Fibroblast of villous mesenchyme (primary cell): ENCODE measurements at regions not wholly inside any gene's neighbourhood (a gene's known extent, or its start where the extent isn't known, plus 50 kb on each side); places are given as distances from the start of the nearest gene placed in this dataset.

ENCODE experiments used
- DNase-seq: peaks from one replicate; pipeline ENCODE4 v3.0.0-alpha.2; 2010; ENCODE audit warnings: low read depth
- H3K4me3 ChIP-seq: 2 replicates; pipeline ENCODE4 v1.5.1; 2011; ENCODE audit warnings: low read depth, mild to moderate bottlenecking, low read length
- CTCF ChIP-seq: IDR thresholded peaks from 2 replicates; pipeline ENCODE4 v1.5.1; 2012; ENCODE audit warnings: low read depth, mild to moderate bottlenecking, low read length; ENCODE audit not compliant: insufficient read depth

DNA sequence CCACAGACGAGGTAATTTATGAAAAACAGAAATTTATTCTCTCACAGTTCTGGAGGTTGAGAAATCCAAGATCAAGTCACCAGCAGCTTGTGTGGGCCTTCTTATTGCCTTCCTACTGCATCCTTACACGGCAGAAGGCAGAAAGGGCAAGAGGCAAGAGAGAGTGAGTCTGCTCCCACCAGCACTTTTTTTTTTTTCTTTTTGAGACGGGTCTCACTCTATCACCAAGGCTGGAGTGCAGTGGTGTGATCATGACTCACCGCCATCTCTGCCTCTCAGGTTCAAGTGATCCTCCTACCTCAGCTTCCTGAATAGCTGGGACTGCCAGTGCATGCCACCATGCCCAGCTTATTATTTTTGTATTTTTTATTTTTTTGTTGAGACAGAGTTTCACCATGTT lies 78.5 kb upstream of the HK2 start:
- no peak for DNase-seq
- TF ChIP-seq CTCF = no peak
- H3K4me3 ChIP-seq = no peak overlapping the region

DNA sequence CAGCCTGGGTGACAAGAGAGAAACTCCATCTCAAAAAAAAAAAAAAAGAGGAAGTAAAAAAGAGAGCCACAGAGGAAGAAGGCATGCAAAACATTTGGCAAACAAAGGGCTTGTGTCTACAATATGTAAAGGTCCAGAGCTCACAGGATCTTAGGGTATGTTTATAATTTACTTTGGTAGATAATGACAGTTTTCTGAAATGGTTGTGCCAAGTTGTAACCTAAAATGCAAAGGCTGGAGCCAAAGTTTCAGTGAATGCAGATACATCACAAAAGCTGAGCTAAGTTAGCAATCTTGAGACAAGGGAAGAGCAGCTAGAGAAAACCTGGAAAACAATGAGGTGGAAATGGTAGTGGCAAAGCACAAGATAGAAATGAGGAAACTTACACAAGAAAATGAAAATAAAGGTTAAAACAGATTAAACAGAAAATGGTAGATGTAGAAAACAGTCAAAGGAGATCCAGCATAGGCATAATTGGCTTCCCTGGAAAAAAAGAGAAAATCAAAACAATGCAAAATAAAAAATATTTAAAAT lies 77.5 kb upstream of the HK2 start:
- DNase-seq = peak; percentile 26
- no peak for TF ChIP-seq CTCF
- H3K4me3 ChIP-seq = no peak overlapping the region

DNA sequence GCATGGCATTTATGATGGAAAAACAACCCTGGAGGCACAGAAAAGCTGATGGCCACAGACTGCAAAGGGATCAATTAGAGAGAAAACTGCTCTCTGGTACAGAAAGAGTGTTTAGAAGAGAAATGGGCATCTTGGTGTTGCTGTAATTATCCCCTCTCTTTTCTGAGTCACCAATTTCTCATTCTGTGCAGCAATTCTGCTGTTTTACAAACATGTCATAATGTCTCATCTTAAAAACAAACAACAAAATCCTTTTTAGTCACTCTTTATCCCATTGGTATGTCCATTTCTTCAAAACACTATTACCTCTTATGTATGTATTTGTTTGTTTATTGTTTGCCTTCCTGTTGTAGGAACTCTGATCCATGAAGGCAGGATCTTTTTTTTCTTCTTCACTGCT lies 73.9 kb upstream of the HK2 start:
- peak; percentile 29 for DNase-seq
- no peak for TF ChIP-seq CTCF
- no peak overlapping the region for H3K4me3 ChIP-seq

- no peak overlapping the region for H3K4me3 ChIP-seq
- TF ChIP-seq CTCF = no peak
- no peak for DNase-seq
Measured at GRCh38 chr2:74760875-74761630, 72.9 kb upstream of the HK2 start.

DNA sequence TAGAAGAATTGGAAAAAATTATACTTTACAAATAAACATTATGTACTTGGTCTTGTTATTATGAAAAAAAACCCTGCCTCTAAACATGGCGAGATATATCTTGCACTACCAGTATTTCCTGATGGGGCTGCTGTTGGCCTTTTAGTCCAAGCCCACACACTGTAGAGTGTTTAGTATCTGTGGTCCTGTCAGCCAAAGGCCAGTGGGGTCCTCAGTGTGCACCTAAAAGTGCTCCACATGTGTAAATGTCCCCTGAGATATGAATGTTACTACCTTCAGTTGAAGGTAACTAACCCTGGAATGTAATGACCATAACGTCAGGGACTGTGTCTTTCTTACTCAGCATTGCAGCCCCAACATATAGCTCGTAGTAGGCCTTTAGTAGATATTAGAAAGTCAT lies 71.1 kb upstream of the HK2 start:
- no peak overlapping the region for H3K4me3 ChIP-seq
- TF ChIP-seq CTCF = peak; percentile 16
- no peak for DNase-seq

GRCh38 chr2:74763962-74764428 lies 69.9 kb upstream of the HK2 start:
- no peak for DNase-seq
- no peak overlapping the region for H3K4me3 ChIP-seq
- TF ChIP-seq CTCF = no peak
